OCI-LY7 (cell line): ENCODE measurements at regions not wholly inside any gene's neighbourhood (a gene's known extent, or its start where the extent isn't known, plus 50 kb on each side); places are given as distances from the start of the nearest gene placed in this dataset.

Experiments used
- EZH2phosphoT487 ChIP-seq: fragments of 200-600 bp; sonication (generic); IDR thresholded peaks from 2 replicates; pipeline ENCODE4 v1.6.1; 2018; ENCODE audit warnings: low read depth, borderline replicate concordance, mild to moderate bottlenecking, mixed run types, antibody characterized with exemption, low read length, moderate library complexity, mixed read lengths
- TF ChIP-seq, protein P1 (sequence below): fragments of 200-600 bp; sonication (generic); conservative IDR thresholded peaks from 2 replicates; pipeline ENCODE4 v1.5.1; 2014; ENCODE audit warnings: mild to moderate bottlenecking, antibody characterized with exemption, low read length, moderate library complexity, mixed read lengths

DNA sequence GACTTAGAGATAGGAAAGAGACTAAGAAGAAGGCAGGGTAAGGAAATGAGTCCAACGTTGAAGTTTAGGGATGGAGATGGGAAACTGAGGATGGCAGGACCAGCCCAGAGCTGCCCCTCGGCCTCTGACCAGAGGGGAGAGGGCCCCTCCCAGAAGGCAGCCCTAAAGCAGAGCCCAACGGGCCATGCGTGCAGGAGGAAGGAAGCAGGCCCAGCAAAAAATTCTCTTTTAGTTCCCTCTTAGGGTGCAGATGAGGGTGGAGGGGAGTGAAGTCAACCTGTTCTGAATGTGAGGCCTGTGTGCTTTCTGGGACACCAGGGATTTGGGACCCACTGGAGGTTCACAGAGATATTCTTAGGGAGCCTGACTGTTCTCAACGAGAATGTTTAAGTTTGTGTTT lies 225.4 kb downstream of the RHOU start:
- TF ChIP-seq, protein P1, sequence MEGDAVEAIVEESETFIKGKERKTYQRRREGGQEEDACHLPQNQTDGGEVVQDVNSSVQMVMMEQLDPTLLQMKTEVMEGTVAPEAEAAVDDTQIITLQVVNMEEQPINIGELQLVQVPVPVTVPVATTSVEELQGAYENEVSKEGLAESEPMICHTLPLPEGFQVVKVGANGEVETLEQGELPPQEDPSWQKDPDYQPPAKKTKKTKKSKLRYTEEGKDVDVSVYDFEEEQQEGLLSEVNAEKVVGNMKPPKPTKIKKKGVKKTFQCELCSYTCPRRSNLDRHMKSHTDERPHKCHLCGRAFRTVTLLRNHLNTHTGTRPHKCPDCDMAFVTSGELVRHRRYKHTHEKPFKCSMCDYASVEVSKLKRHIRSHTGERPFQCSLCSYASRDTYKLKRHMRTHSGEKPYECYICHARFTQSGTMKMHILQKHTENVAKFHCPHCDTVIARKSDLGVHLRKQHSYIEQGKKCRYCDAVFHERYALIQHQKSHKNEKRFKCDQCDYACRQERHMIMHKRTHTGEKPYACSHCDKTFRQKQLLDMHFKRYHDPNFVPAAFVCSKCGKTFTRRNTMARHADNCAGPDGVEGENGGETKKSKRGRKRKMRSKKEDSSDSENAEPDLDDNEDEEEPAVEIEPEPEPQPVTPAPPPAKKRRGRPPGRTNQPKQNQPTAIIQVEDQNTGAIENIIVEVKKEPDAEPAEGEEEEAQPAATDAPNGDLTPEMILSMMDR, result no peak
- TF ChIP-seq EZH2phosphoT487, result no peak
